ENCODE measurements at regions not wholly inside any gene's neighbourhood (a gene's known extent, or its start where the extent isn't known, plus 50 kb on each side); places are given as distances from the start of the nearest gene placed in this dataset.

GRCh38 chr12:42639556-42639955 lies 50.0 kb upstream of the PRICKLE1 start:
- POLR2A ChIA-PET: no interaction called here
- Mint-ChIP-seq H3K4me3 (no peak overlapping the region), H3K4me1 (no peaks in the 10 kb centered on the region), H3K9me3 (peaks cover 1% of the 10 kb centered on the region), H3K27ac (no peak overlapping the region), H3K27me3 (no peaks in the 10 kb centered on the region), H3K36me3 (no peaks in the 10 kb centered on the region)
- no peak for ATAC-seq (ENCODE audit: low read depth)
- no peak for DNase-seq
